Natural killer cell (primary cell): ENCODE measurements at regions not wholly inside any gene's neighbourhood (a gene's known extent, or its start where the extent isn't known, plus 50 kb on each side); places are given as distances from the start of the nearest gene placed in this dataset.

Experiments used
- ATAC-seq, 3 donors: fragments of 150-1000 bp in 2 of 3; fragments of 200-7000 bp in 1 of 3; cut with Tn5 transposase; 1 replicate in 1 of 3; 2 replicates in 2 of 3; pipeline ENCODE4 v1.10.0; 2021; ENCODE audit warnings: mild to moderate bottlenecking in 2 of 3, moderate library complexity in 2 of 3
- DNase-seq, 2 donors: peaks; one replicate each; pipeline versions ENCODE4 v3.0.0 to v3.0.0-alpha.2; 2013 to 2021; ENCODE audit warnings: mixed read lengths in 1 of 2
- H3K27ac ChIP-seq: one replicate; pipeline ENCODE4 v1.5.1; 2013; ENCODE audit warnings: mild to moderate bottlenecking, low read length
- H3K27me3 ChIP-seq: one replicate; pipeline ENCODE4 v1.6.1; 2013; ENCODE audit warnings: low read length; ENCODE audit not compliant: control insufficient read depth, insufficient read depth
- H3K36me3 ChIP-seq: one replicate; pipeline ENCODE4 v1.6.1; 2013; ENCODE audit warnings: low read length; ENCODE audit not compliant: control insufficient read depth, insufficient read depth
- H3K4me1 ChIP-seq: one replicate; pipeline ENCODE4 v1.6.1; 2013; ENCODE audit warnings: low read length; ENCODE audit not compliant: control insufficient read depth, insufficient read depth
- H3K4me3 ChIP-seq: one replicate; pipeline ENCODE4 v1.5.1; 2013; ENCODE audit warnings: low read length
- H3K9me3 ChIP-seq: one replicate; pipeline ENCODE4 v1.6.1; 2013; ENCODE audit warnings: low read length; ENCODE audit not compliant: control insufficient read depth, insufficient read depth
- H3K27ac Mint-ChIP-seq, 2 donors: one replicate each; pipeline ENCODE4 v1.8.0; 2022; ENCODE audit warnings: mild to moderate bottlenecking in 2 of 2, mixed read lengths in 2 of 2, moderate library complexity in 1 of 2
- H3K27me3 Mint-ChIP-seq, 2 donors: one replicate each; pipeline ENCODE4 v1.8.0; 2022; ENCODE audit warnings: low read depth in 2 of 2, mixed read lengths in 2 of 2
- H3K36me3 Mint-ChIP-seq: one replicate; pipeline ENCODE4 v1.8.0; 2022; ENCODE audit warnings: mixed read lengths
- H3K4me1 Mint-ChIP-seq, 2 donors: one replicate each; pipeline ENCODE4 v1.8.0; 2022; ENCODE audit warnings: mixed read lengths in 2 of 2
- H3K4me3 Mint-ChIP-seq: one replicate; pipeline ENCODE4 v1.8.0; 2022; ENCODE audit warnings: mild to moderate bottlenecking, moderate library complexity, mixed read lengths
- H3K9me3 Mint-ChIP-seq, 2 donors: one replicate each; pipeline ENCODE4 v1.8.0; 2022; ENCODE audit warnings: mixed read lengths in 2 of 2
- CTCF ChIP-seq: fragments of 200-600 bp; IDR thresholded peaks from one replicate; pipeline ENCODE4 v1.8.0; 2022; ENCODE audit warnings: antibody characterized with exemption
- WGBS: methylation state at CpG from one replicate; pipeline ENCODE4 v1.1.7; 2013; ENCODE audit warnings: missing lambda C conversion rate; ENCODE audit not compliant: insufficient coverage; 5-methylcytosine and 5-hydroxymethylcytosine counted together
- intact Hi-C: fragments of 100-400 bp; cut with micrococcal nuclease; formaldehyde crosslinking; loops from one replicate; pipeline ENCODE4 v1.14.2; 2022

- no peak for ATAC-seq
These were observed 638.0 kb downstream of the DHX35 start for GRCh38 chr20:39600156-39600555.

DNA sequence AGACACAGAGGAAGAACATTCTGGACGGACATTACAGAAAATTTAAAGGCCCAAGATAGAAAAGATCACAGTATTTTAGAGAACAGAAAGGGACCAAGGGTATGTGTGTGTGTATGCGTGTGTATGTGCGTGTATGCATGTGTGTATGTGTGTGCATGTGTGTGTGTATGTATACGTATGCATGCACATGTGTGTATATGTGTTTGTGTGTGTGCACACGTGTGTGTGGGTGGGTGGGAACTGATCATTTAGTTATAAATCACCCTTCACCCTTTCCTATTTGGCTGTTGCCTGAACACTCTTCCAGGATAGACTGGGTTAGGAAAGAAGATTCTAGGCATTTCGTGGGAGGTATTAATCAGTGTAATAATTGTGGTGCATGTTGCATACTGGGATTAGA, 634.4 kb downstream of the DHX35 start:
- H3K4me1 Mint-ChIP-seq: no peaks in the 10 kb centered on the region
- no peak for ATAC-seq
- 84% methylated on average over 4 of the region's 6 CpGs for WGBS

More at GRCh38 chr20:39600156-39600555, 638.0 kb downstream of the DHX35 start:
- H3K4me3 ChIP-seq: no peak overlapping the region
- no peak for TF ChIP-seq CTCF
- no peaks in the 10 kb centered on the region for H3K9me3 ChIP-seq
- no peaks in the 10 kb centered on the region for H3K27me3 Mint-ChIP-seq
- H3K4me1 ChIP-seq: no peaks in the 10 kb centered on the region
- H3K4me1 Mint-ChIP-seq: no peaks in the 10 kb centered on the region
- no peaks in the 10 kb centered on the region for H3K36me3 ChIP-seq
- H3K27ac ChIP-seq: no peak overlapping the region
- H3K4me3 Mint-ChIP-seq: no peak overlapping the region
- H3K9me3 Mint-ChIP-seq: peaks cover 4 to 7% of the 10 kb centered on the region in 2 donors
- no peaks in the 10 kb centered on the region for H3K36me3 Mint-ChIP-seq
- H3K27ac Mint-ChIP-seq: no peak overlapping the region
- intact Hi-C loops: no loop called here
- no peak for DNase-seq
- H3K27me3 ChIP-seq: no peaks in the 10 kb centered on the region
- WGBS: 87% methylated on average over 1 of the region's 1 CpG

DNA sequence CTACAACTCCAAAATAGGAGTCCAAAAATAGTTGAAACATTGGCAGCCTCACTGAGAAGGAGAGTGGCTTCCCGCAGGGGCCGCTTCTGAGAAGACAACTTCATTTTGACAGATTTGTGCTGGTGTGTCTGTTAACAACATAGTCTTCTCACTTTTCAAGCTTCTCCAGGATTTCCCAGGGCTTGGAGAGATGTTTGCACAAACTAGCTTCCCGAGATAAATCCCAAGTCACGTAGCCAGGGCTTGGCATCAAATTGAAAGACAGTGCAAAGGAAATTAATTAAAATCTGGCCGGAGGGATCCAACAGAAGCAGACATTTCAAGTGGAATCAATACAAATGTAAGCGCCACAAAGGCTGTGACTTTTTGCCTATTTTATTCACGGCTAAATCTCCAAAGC, 630.2 kb downstream of the DHX35 start:
- no peak overlapping the region for H3K4me3 ChIP-seq
- Mint-ChIP-seq H3K4me3 (no peak overlapping the region), H3K27ac (no peak overlapping the region), H3K36me3 (no peaks in the 10 kb centered on the region), H3K27me3 (peaks cover 0 to 3% of the 10 kb centered on the region in 2 donors), H3K9me3 (peaks cover 5 to 6% of the 10 kb centered on the region in 2 donors), H3K4me1 (no peaks in the 10 kb centered on the region)
- no peaks in the 10 kb centered on the region for H3K9me3 ChIP-seq
- no peak for TF ChIP-seq CTCF
- intact Hi-C loops: no loop called here
- H3K36me3 ChIP-seq: no peaks in the 10 kb centered on the region
- 79% methylated on average over 6 of the region's 7 CpGs for WGBS
- H3K27me3 ChIP-seq: no peaks in the 10 kb centered on the region
- no peak for DNase-seq
- no peaks in the 10 kb centered on the region for H3K4me1 ChIP-seq
- no peak overlapping the region for H3K27ac ChIP-seq
- ATAC-seq: no peak

More for the DNA sequence above, 634.4 kb downstream of the DHX35 start:
- intact Hi-C loops: no loop called here
- Mint-ChIP-seq H3K9me3 (peaks cover 4% of the 10 kb centered on the region in 2 donors), H3K27me3 (no peaks in the 10 kb centered on the region), H3K36me3 (no peaks in the 10 kb centered on the region), H3K4me3 (no peak overlapping the region), H3K27ac (no peak overlapping the region)
- Histone ChIP-seq H3K27ac (no peak overlapping the region), H3K27me3 (no peaks in the 10 kb centered on the region), H3K4me1 (no peaks in the 10 kb centered on the region), H3K36me3 (no peaks in the 10 kb centered on the region), H3K4me3 (no peak overlapping the region), H3K9me3 (no peaks in the 10 kb centered on the region)
- DNase-seq: no peak
- no peak for TF ChIP-seq CTCF

DNA sequence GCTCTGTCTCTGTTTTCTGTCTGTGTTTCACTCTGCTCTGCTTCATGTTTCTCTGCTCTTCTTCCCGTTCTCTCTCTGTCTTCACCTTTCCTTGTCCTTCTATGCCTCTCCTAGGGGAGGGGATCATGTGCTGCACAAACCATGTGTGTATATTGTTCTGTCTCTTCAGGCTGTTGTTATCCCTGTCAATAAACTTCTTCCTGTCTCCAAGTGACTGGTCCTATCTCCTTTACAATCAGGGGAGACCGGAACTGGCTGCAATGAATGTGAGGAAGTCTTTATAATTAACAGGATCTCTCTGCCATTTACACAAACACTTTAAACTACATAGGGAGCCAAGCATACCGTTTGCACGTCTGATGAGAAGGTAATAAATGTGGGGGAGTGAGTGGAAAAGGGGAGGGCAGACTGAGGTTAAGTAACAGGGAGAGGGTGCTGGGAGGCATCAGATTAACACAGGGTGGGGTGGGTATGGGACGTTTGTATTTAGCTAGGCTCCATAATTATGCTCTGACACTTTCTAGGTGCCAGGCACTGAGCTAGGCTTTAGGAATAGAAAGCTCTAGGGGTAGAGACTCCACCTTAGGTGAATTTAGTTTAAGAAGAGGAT, 626.1 kb downstream of the DHX35 start:
- H3K36me3 Mint-ChIP-seq: no peaks in the 10 kb centered on the region
- H3K27me3 Mint-ChIP-seq: peaks cover 0 to 3% of the 10 kb centered on the region in 2 donors
- Histone ChIP-seq H3K27me3 (no peaks in the 10 kb centered on the region), H3K27ac (no peak overlapping the region), H3K36me3 (no peaks in the 10 kb centered on the region), H3K4me1 (no peaks in the 10 kb centered on the region), H3K9me3 (no peaks in the 10 kb centered on the region), H3K4me3 (no peak overlapping the region)
- no peak for TF ChIP-seq CTCF
- H3K4me3 Mint-ChIP-seq: no peak overlapping the region
- ATAC-seq (no peak), DNase-seq (no peak)
- H3K27ac Mint-ChIP-seq: no peak overlapping the region
- 2% methylated on average over 3 of the region's 5 CpGs for WGBS
- H3K9me3 Mint-ChIP-seq: peaks cover 5 to 9% of the 10 kb centered on the region in 2 donors
- no peaks in the 10 kb centered on the region for H3K4me1 Mint-ChIP-seq
- intact Hi-C loops: no loop called here
